ENCODE measurements at regions not wholly inside any gene's neighbourhood (a gene's known extent, or its start where the extent isn't known, plus 50 kb on each side); places are given as distances from the start of the nearest gene placed in this dataset.

DNA sequence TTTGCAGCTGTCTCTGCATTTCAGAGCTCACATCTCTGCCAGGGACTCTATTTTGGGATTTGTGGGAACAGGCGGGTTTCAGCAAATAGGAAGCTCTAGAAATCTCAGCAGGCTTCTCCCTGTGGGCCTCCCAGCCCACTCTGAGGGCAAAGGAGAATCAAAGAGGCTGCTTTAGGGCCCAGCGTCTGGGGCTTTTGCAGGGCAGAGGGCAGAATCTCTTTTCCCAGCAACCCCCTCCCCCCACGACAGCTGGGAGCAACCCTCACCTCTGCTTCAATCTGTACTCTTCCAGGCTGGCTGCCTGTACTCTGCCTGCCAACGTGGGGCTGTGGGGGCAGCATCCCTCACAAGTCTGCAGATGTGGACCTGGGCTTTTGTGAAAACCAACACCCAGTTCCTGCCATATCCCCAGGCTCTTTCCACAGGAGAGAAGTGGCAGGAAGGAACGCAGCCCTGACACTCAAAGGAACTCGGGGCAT, 529.6 kb upstream of the TBX3 start:
- intact Hi-C loops (cut with DNase I; ENCODE audit: low total_unique reads) = no loop called here
- DNase-seq (ENCODE audit: low spot score in 2 of 2) = no peak
- Histone ChIP-seq H3K9me3 (no peaks in the 10 kb centered on the region), H3K27me3 (no peaks in the 10 kb centered on the region), H3K27ac (peak overlapping the region in 1 of 2 donors; percentile 9), H3K4me3 (no peak overlapping the region), H3K36me3 (no peaks in the 10 kb centered on the region), H3K4me1 (no peaks in the 10 kb centered on the region)
- TF ChIP-seq, protein P1, sequence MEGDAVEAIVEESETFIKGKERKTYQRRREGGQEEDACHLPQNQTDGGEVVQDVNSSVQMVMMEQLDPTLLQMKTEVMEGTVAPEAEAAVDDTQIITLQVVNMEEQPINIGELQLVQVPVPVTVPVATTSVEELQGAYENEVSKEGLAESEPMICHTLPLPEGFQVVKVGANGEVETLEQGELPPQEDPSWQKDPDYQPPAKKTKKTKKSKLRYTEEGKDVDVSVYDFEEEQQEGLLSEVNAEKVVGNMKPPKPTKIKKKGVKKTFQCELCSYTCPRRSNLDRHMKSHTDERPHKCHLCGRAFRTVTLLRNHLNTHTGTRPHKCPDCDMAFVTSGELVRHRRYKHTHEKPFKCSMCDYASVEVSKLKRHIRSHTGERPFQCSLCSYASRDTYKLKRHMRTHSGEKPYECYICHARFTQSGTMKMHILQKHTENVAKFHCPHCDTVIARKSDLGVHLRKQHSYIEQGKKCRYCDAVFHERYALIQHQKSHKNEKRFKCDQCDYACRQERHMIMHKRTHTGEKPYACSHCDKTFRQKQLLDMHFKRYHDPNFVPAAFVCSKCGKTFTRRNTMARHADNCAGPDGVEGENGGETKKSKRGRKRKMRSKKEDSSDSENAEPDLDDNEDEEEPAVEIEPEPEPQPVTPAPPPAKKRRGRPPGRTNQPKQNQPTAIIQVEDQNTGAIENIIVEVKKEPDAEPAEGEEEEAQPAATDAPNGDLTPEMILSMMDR (IDR thresholded peaks at IDR 0.05) = no peak
- TF ChIP-seq POLR2AphosphoS5 (IDR thresholded peaks at IDR 0.05) (no peak), POLR2A (IDR thresholded peaks at IDR 0.05) (no peak)

DNA sequence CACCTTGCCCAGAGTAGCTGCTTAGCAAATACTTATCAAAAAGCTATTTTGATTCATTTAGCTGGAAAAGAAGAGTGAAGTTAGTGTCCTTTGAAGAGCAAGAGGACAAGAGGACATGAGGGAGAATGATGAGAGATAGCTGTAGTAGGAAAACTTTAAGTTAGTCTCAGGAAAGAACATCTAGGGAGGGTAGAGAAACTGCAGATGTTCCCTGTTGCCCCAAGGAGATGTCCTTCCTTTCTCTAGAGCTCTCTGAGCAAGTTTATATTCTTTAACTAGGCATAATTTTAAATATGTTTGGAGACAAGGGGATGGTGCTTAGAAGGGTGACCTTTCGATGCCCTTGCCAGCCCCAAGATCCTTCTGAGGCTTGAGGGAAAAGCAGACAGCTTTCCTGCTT, 529.1 kb upstream of the TBX3 start:
- Histone ChIP-seq H3K4me1 (no peaks in the 10 kb centered on the region), H3K27me3 (no peaks in the 10 kb centered on the region), H3K4me3 (no peak overlapping the region), H3K36me3 (no peaks in the 10 kb centered on the region), H3K9me3 (no peaks in the 10 kb centered on the region), H3K27ac (peak overlapping the region in 1 of 2 donors; percentile 9)
- DNase-seq (ENCODE audit: low spot score in 2 of 2) = no peak
- intact Hi-C loops (cut with DNase I; ENCODE audit: low total_unique reads) = no loop called here
- TF ChIP-seq, protein P1 (IDR thresholded peaks at IDR 0.05) = no peak

DNA sequence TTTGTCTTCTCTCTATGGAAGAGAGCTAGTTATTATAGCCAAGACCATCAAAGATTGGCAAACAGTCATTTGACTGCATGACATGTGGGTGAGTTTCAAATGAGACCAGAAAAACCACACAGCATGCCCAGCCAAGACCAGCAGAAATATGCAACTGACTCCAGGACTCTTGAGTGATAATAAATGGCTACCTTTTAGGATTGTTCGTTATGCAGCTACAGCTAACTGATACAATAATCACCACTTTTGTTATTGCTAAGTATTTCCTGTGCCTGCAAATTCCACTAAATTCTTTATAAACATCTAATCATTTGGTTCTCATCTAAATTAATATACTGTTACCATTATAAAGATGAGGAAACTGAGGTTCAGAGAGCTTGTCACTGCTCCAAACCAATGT, 528.4 kb upstream of the TBX3 start:
- H3K36me3 ChIP-seq = no peaks in the 10 kb centered on the region
- no peaks in the 10 kb centered on the region for H3K4me1 ChIP-seq
- H3K27ac ChIP-seq = no peak overlapping the region
- no peaks in the 10 kb centered on the region for H3K9me3 ChIP-seq
- intact Hi-C loops (cut with DNase I; ENCODE audit: low total_unique reads) = no loop called here
- DNase-seq (ENCODE audit: low spot score in 2 of 2) = no peak
- no peaks in the 10 kb centered on the region for H3K27me3 ChIP-seq
- TF ChIP-seq POLR2AphosphoS5 (IDR thresholded peaks at IDR 0.05) (no peak), POLR2A (IDR thresholded peaks at IDR 0.05) (no peak)
- TF ChIP-seq, protein P1 (IDR thresholded peaks at IDR 0.05) = no peak
- H3K4me3 ChIP-seq = no peak overlapping the region

DNA sequence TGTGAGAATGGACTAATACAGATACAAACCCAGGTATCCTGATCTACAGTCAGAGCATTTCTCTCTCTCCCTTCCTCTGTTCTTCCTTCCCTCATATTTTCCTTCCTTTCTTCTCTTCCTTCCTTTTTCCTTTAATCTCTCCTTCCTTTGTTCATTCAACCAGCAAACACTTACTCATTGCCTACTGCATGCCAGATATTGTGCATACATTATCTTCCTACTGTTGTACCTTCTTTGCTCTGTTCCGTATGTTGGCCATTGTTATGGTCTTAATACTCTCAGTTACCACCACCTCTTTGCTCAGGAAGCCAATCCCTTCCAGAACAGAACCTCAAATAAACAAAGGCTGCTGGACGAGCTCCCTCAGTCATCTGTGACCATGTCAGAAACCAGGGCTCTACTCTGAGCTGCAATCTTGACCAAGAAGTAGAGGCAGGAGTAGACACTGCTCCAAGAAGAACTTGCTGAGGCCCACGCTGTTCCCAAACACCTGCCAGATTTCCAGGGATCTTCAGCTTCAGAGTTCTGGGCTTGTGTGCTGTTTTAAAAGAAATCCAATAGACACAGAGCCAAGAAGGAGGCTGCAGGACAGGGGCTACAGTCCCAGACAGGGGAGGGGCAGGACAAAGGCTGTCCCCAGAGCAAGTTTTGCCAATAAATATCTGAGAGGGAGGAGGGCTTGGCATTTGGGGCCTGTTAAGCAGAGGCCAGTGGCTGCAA, 526.7 kb upstream of the TBX3 start:
- Histone ChIP-seq H3K9me3 (no peaks in the 10 kb centered on the region), H3K4me1 (no peaks in the 10 kb centered on the region), H3K27me3 (no peaks in the 10 kb centered on the region), H3K36me3 (no peaks in the 10 kb centered on the region), H3K4me3 (no peak overlapping the region), H3K27ac (no peak overlapping the region)
- TF ChIP-seq POLR2A (IDR thresholded peaks at IDR 0.05) (no peak), POLR2AphosphoS5 (IDR thresholded peaks at IDR 0.05) (no peak)
- TF ChIP-seq, protein P1 (IDR thresholded peaks at IDR 0.05) = no peak
- DNase-seq (ENCODE audit: low spot score in 2 of 2) = no peak
- intact Hi-C loops (cut with DNase I; ENCODE audit: low total_unique reads) = no loop called here

DNA sequence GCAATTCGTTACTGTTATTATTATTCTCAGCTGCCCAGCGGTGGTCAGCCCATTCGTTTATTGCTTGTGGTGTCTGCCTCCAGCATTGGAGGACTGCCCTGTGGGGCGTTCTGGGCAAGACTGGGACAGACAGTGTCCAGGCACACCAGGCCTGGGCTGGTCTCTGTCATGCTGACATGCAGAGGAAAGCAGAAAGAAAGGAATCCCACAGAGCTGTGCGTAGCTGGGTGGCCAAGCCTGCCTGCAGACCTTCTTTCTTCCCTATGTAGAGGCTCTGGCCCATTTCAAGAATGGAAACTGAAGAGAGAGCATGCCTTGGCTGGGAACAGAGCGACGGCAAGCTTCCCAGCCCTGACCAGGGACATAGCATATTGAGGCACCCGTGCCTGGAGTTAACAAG, 525.3 kb upstream of the TBX3 start:
- no peaks in the 10 kb centered on the region for H3K4me1 ChIP-seq
- H3K27me3 ChIP-seq = no peaks in the 10 kb centered on the region
- no peaks in the 10 kb centered on the region for H3K36me3 ChIP-seq
- intact Hi-C loops (cut with DNase I; ENCODE audit: low total_unique reads) = no loop called here
- no peak overlapping the region for H3K4me3 ChIP-seq
- TF ChIP-seq POLR2AphosphoS5 (IDR thresholded peaks at IDR 0.05) (no peak), POLR2A (IDR thresholded peaks at IDR 0.05) (no peak)
- TF ChIP-seq, protein P1 (IDR thresholded peaks at IDR 0.05) = no peak
- no peak overlapping the region for H3K27ac ChIP-seq
- DNase-seq (ENCODE audit: low spot score in 2 of 2) = no peak
- H3K9me3 ChIP-seq = no peaks in the 10 kb centered on the region
